C4-2B (cell line): ENCODE measurements at regions not wholly inside any gene's neighbourhood (a gene's known extent, or its start where the extent isn't known, plus 50 kb on each side); places are given as distances from the start of the nearest gene placed in this dataset.

Source experiments
- CTCF ChIP-seq: fragments of 450-650 bp; conservative IDR thresholded peaks from 2 replicates; pipeline ENCODE4 v1.5.1; 2017; ENCODE audit warnings: mild to moderate bottlenecking
- ZFX ChIP-seq: fragments of 450-650 bp; IDR thresholded peaks from 2 replicates; pipeline ENCODE4 v1.6.1; 2017

DNA sequence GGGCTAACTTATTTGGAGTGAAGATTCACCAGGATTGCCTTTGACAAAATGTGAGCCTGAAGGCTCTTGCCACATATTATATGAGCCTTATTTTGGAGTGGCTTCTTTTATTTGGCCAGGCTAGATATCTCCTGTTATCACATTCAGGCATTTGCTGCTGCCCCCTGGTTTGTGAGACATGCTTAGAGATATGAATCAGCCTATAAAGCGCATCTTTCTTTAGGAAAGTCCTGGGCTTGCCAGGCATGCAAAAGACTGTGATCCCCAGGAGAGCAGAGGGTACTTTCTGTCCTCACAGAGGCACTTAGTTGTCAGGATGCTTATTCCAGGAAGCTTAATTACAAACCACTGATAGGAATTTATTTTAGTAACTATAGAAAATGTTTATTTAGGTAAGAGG lies 333.3 kb downstream of the FAT3 start:
- TF ChIP-seq CTCF (no peak), ZFX (no peak)
